Left lung (tissue), 4 donors: ENCODE measurements at regions not wholly inside any gene's neighbourhood (a gene's known extent, or its start where the extent isn't known, plus 50 kb on each side); places are given as distances from the start of the nearest gene placed in this dataset.

Experiments
- ATAC-seq: fragments of 200-7000 bp; cut with Tn5 transposase; one replicate; pipeline ENCODE4 v1.9.1; 2020; ENCODE audit warnings: moderate library complexity
- DNase-seq, 4 donors: peaks; one replicate each; pipeline ENCODE4 v3.0.0-alpha.2; 2013 to 2020
- H3K27ac ChIP-seq, 2 donors: fragments of 200-600 bp; sonication (generic) in 1 of 2; one replicate each; pipeline versions ENCODE4 v1.5.0 to v1.8.0; 2020 to 2021
- H3K27me3 ChIP-seq, 2 donors: fragments of 200-600 bp; sonication (generic) in 1 of 2; one replicate each; pipeline versions ENCODE4 v1.5.0 to v1.8.0; 2020 to 2021
- H3K36me3 ChIP-seq, 2 donors: fragments of 200-600 bp; sonication (generic) in 1 of 2; one replicate each; pipeline versions ENCODE4 v1.5.0 to v1.8.0; 2020 to 2021
- H3K4me1 ChIP-seq, 2 donors: fragments of 200-600 bp; one replicate each; pipeline ENCODE4 v1.8.0; 2021
- H3K4me3 ChIP-seq, 2 donors: fragments of 200-600 bp; sonication (generic) in 1 of 2; one replicate each; pipeline versions ENCODE4 v1.5.0 to v1.8.0; 2020 to 2021; ENCODE audit warnings: mild to moderate bottlenecking in 1 of 2
- H3K9me3 ChIP-seq, 2 donors: fragments of 200-600 bp; sonication (generic) in 1 of 2; one replicate each; pipeline versions ENCODE4 v1.5.0 to v1.8.0; 2020 to 2021
- intact Hi-C, 2 donors: fragments of 100-400 bp; cut with DNase I; formaldehyde crosslinking; loops; one replicate each; pipeline versions ENCODE4 v1.11.2 to v1.14.2; 2022
- TF ChIP-seq, protein P1 (sequence below), 2 donors: fragments of 200-600 bp; sonication (generic) in 1 of 2; IDR thresholded peaks; one replicate each; pipeline versions ENCODE4 v1.5.0 to v1.8.0; 2021; ENCODE audit warnings: antibody characterized with exemption in 2 of 2
- donor health status: DM: no; HTN: yes; CAD: no.
- donor health status: DM: no; HTN: no; CAD: no.

GRCh38 chr13:62704875-62705274, 1289.2 kb upstream of the PCDH20 start:
- ATAC-seq (no peak), DNase-seq (no peak)
- Histone ChIP-seq H3K9me3 (peaks cover 0 to 4% of the 10 kb centered on the region in 2 donors), H3K27ac (no peak overlapping the region), H3K4me1 (no peaks in the 10 kb centered on the region), H3K36me3 (no peaks in the 10 kb centered on the region), H3K27me3 (no peaks in the 10 kb centered on the region), H3K4me3 (no peak overlapping the region)
- TF ChIP-seq, protein P1, sequence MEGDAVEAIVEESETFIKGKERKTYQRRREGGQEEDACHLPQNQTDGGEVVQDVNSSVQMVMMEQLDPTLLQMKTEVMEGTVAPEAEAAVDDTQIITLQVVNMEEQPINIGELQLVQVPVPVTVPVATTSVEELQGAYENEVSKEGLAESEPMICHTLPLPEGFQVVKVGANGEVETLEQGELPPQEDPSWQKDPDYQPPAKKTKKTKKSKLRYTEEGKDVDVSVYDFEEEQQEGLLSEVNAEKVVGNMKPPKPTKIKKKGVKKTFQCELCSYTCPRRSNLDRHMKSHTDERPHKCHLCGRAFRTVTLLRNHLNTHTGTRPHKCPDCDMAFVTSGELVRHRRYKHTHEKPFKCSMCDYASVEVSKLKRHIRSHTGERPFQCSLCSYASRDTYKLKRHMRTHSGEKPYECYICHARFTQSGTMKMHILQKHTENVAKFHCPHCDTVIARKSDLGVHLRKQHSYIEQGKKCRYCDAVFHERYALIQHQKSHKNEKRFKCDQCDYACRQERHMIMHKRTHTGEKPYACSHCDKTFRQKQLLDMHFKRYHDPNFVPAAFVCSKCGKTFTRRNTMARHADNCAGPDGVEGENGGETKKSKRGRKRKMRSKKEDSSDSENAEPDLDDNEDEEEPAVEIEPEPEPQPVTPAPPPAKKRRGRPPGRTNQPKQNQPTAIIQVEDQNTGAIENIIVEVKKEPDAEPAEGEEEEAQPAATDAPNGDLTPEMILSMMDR (IDR thresholded peaks at IDR 0.05): no peak
- intact Hi-C loops: no loop called here

GRCh38 chr13:62702502-62702901, 1286.9 kb upstream of the PCDH20 start:
- no peak overlapping the region for H3K4me3 ChIP-seq
- no peaks in the 10 kb centered on the region for H3K27me3 ChIP-seq
- ATAC-seq (no peak), DNase-seq (no peak)
- H3K9me3 ChIP-seq: no peaks in the 10 kb centered on the region
- H3K36me3 ChIP-seq: no peaks in the 10 kb centered on the region
- H3K27ac ChIP-seq: no peak overlapping the region
- intact Hi-C loops: no loop called here
- TF ChIP-seq, protein P1 (IDR thresholded peaks at IDR 0.05): no peak
- no peaks in the 10 kb centered on the region for H3K4me1 ChIP-seq

- no peaks in the 10 kb centered on the region for H3K36me3 ChIP-seq
- intact Hi-C loops: no loop called here
- no peaks in the 10 kb centered on the region for H3K27me3 ChIP-seq
- no peak for ATAC-seq
- no peak overlapping the region for H3K4me3 ChIP-seq
- H3K27ac ChIP-seq: no peak overlapping the region
- no peaks in the 10 kb centered on the region for H3K4me1 ChIP-seq
- H3K9me3 ChIP-seq: no peaks in the 10 kb centered on the region
- DNase-seq: no peak
- TF ChIP-seq, protein P1 (IDR thresholded peaks at IDR 0.05): no peak
Observed at GRCh38 chr13:62697701-62698100, 1282.1 kb upstream of the PCDH20 start.

DNA sequence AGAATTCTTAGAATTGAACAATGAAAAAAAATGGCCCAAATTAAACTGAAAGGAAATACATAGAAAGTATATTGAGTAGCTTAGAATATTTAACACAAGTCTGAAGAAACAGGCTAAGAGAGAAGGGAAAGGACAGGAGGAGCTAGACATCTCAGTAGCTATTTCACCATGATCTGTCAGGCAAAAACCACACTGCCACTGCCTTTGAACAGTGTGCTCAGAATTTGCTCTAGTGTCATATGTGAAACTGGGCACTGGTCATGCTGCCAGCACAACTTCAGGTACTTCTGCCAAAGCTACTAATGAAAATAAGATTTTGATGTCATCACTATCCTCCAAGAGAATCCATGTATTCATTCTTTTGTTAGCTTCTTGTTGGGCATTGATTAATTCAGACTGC, 1280.8 kb upstream of the PCDH20 start:
- no peak overlapping the region for H3K4me3 ChIP-seq
- ATAC-seq: no peak
- no peak for DNase-seq
- H3K36me3 ChIP-seq: no peaks in the 10 kb centered on the region
- no peaks in the 10 kb centered on the region for H3K27me3 ChIP-seq
- TF ChIP-seq, protein P1 (IDR thresholded peaks at IDR 0.05): no peak
- intact Hi-C loops: no loop called here
- H3K9me3 ChIP-seq: no peaks in the 10 kb centered on the region
- no peaks in the 10 kb centered on the region for H3K4me1 ChIP-seq
- H3K27ac ChIP-seq: no peak overlapping the region

DNA sequence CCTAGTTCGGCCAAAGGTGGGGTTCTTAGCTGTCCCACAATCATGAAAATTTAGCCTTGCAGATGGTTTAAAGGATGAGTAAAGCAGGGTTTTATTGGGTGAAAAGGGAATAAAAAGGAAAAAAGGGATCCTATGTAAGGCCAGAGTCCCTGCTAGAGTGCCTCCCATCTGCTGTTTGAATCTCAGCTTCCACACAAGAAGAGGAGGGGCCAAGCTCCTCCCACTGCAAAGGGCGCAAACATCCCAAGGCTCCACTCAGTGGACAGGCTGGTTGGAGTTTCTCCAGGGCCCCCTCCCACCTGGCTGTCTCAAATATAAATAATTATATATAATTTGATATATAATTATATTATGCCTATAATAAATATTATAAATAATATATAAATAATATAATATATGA, 1272.1 kb upstream of the PCDH20 start:
- DNase-seq (peak in 1 of 4 donors; percentile 8), ATAC-seq (no peak)
- Histone ChIP-seq H3K4me3 (no peak overlapping the region), H3K27ac (no peak overlapping the region), H3K27me3 (no peaks in the 10 kb centered on the region), H3K4me1 (no peaks in the 10 kb centered on the region), H3K9me3 (no peaks in the 10 kb centered on the region), H3K36me3 (no peaks in the 10 kb centered on the region)
- intact Hi-C loops: no loop called here
- TF ChIP-seq, protein P1 (IDR thresholded peaks at IDR 0.05): no peak
